SK-N-MC (cell line): ENCODE measurements at regions not wholly inside any gene's neighbourhood (a gene's known extent, or its start where the extent isn't known, plus 50 kb on each side); places are given as distances from the start of the nearest gene placed in this dataset.

Source experiments
- EZH2 ChIP-seq: fragments of 200-600 bp; sonication (generic); IDR thresholded peaks from one replicate; pipeline ENCODE4 v1.6.1; 2017; ENCODE audit warnings: antibody characterized with exemption
- POLR2AphosphoS5 ChIP-seq: IDR thresholded peaks from 2 replicates; pipeline ENCODE4 v1.6.1; 2012; ENCODE audit warnings: mild to moderate bottlenecking, low read depth, low read length, borderline replicate concordance

- TF ChIP-seq EZH2, result no peak
- no peak for TF ChIP-seq POLR2AphosphoS5
Observed at GRCh38 chr12:63318313-63318712, 167.3 kb upstream of the AVPR1A start.
